HepG2 (cell line): ENCODE measurements at regions not wholly inside any gene's neighbourhood (a gene's known extent, or its start where the extent isn't known, plus 50 kb on each side); places are given as distances from the start of the nearest gene placed in this dataset.

Experiments used
- ATAC-seq: fragments of 200-7000 bp; cut with Tn5 transposase; 3 replicates; pipeline ENCODE4 v1.9.1; 2020; ENCODE audit warnings: mild to moderate bottlenecking, moderate library complexity
- BruUV-seq: library from RNA; stranded (reverse); fragments of 400-500 nt; replicated peaks from 2 replicates; lab custom pipeline; 2021; lab: Mats Ljungman, UMichigan
- CTCF ChIA-PET: fragments of 300-600 bp; formaldehyde crosslinking; extraction: SDS; loops from one replicate; lab custom pipeline; 2021; ENCODE audit warnings: low total read pairs, inconsistent platforms, low intra/inter-chr PET ratio; lab: Yijun Ruan, JAX
- POLR2A ChIA-PET: fragments of 350-600 bp; sonication (Branson Sonifier 250); formaldehyde crosslinking; loops from one replicate; lab custom pipeline; 2020; ENCODE audit warnings: antibody characterized with exemption, inconsistent platforms; lab: Yijun Ruan, JAX
- DNase-seq: peaks from one replicate; pipeline ENCODE4 v3.0.0-alpha.2; 2015; ENCODE audit warnings: low spot score
- FAIRE-seq: peaks from 3 replicates; lab custom pipeline; 2011; peaks lifted over from hg19 to GRCh38; lab: Jason Lieb, UNC
- H2AFZ ChIP-seq: one replicate; pipeline ENCODE4 v1.6.1; 2011; ENCODE audit warnings: low read length, inconsistent platforms
- H3K27ac ChIP-seq: fragments of 300-600 bp; 3 replicates; pipeline ENCODE4 v1.8.0; 2011; ENCODE audit warnings: mixed run types, mild to moderate bottlenecking, mixed read lengths, low read length, inconsistent platforms; ENCODE audit not compliant: insufficient read depth; ENCODE audit errors: extremely low read length
- H3K27me3 ChIP-seq, 2 experiments: fragments of 200-600 bp in 1 of 2; 2 replicates in 1 of 2; 3 replicates in 1 of 2; pipeline versions ENCODE4 v1.6.0 to v1.8.0; 2011; ENCODE audit warnings: low read length in 2 of 2, mild to moderate bottlenecking in 2 of 2, moderate library complexity in 2 of 2, inconsistent platforms in 1 of 2; ENCODE audit not compliant: insufficient read depth in 2 of 2, control insufficient read depth in 1 of 2
- H3K36me3 ChIP-seq, 2 experiments: fragments of 200-600 bp in 1 of 2; replicated peaks in 1 of 2; 2 replicates in 1 of 2; 3 replicates in 1 of 2; pipeline versions ENCODE4 v1.5.1 to v1.8.0; 2011; ENCODE audit warnings: low read length in 2 of 2, inconsistent platforms in 1 of 2; ENCODE audit not compliant: insufficient read depth in 2 of 2, control insufficient read depth in 1 of 2
- H3K4me1 ChIP-seq: 2 replicates; pipeline ENCODE4 v1.5.1; 2012; ENCODE audit warnings: low read length, inconsistent platforms; ENCODE audit not compliant: insufficient read depth
- H3K4me2 ChIP-seq: 2 replicates; pipeline ENCODE4 v1.6.0; 2011; ENCODE audit warnings: low read depth, low read length, inconsistent platforms
- H3K4me3 ChIP-seq, 3 experiments: fragments of 200-600 bp in 1 of 3; sonication (generic), shearing (Covaris generic) in 1 of 3; replicated peaks in 1 of 3; 2 replicates each; pipeline ENCODE4 v1.5.1; 2011 to 2016; ENCODE audit warnings: low read length in 3 of 3, inconsistent platforms in 2 of 3, low read depth in 2 of 3, mild to moderate bottlenecking in 2 of 3, control low read depth in 1 of 3, mixed read lengths in 1 of 3; ENCODE audit not compliant: insufficient read depth in 1 of 3
- H3K79me2 ChIP-seq: one replicate; pipeline ENCODE4 v1.6.1; 2011; ENCODE audit warnings: low read length, inconsistent platforms; ENCODE audit not compliant: insufficient read depth
- H3K9ac ChIP-seq: 2 replicates; pipeline ENCODE4 v1.6.0; 2011; ENCODE audit warnings: mild to moderate bottlenecking, low read depth, low read length, inconsistent platforms; ENCODE audit not compliant: insufficient read depth
- H3K9me3 ChIP-seq: 2 replicates; pipeline ENCODE4 v1.5.1; 2012; ENCODE audit warnings: mild to moderate bottlenecking, low read length
- H4K20me1 ChIP-seq: 2 replicates; pipeline ENCODE4 v1.6.0; 2011; ENCODE audit warnings: inconsistent platforms, mild to moderate bottlenecking, low read length, moderate library complexity; ENCODE audit not compliant: insufficient read depth
- ASH2L ChIP-seq: fragments of 300-600, 200-600 bp; sonication (generic); IDR thresholded peaks from 2 replicates; pipeline ENCODE4 v1.7.0; 2017; ENCODE audit warnings: low read depth, mild to moderate bottlenecking, moderate library complexity, mixed read lengths, low read length; ENCODE audit not compliant: insufficient read length
- CBX2 ChIP-seq, 2 experiments: fragments of 200-600 bp in 1 of 2; sonication (generic); formaldehyde crosslinking in 1 of 2; IDR thresholded peaks; 2 replicates each; pipeline versions ENCODE4 v1.7.0 to v1.8.1; 2018 to 2022; ENCODE audit warnings: low read depth in 2 of 2, low read length in 1 of 2, mild to moderate bottlenecking in 1 of 2, missing genetic modification reagents in 1 of 2
- IRF2 ChIP-seq: IDR thresholded peaks from 2 replicates; pipeline ENCODE4 v1.6.1; 2018; ENCODE audit warnings: missing genetic modification reagents, missing compliant biosample characterization
- NFE2L2 ChIP-seq: fragments of 150-350 bp; IDR thresholded peaks from 2 replicates; pipeline ENCODE4 v1.6.1; 2014; ENCODE audit warnings: low read length
- RBFOX2 ChIP-seq: fragments of 200-400 bp; formaldehyde crosslinking; IDR thresholded peaks from 2 replicates; pipeline ENCODE4 v1.6.1; 2017; ENCODE audit warnings: low read depth, mild to moderate bottlenecking, low read length
- SALL1 ChIP-seq: sonication (generic); formaldehyde crosslinking; IDR thresholded peaks from 2 replicates; pipeline ENCODE4 v1.8.0; 2022; ENCODE audit warnings: mild to moderate bottlenecking, missing genetic modification reagents
- WGBS: methylation state at CpG from one replicate; pipeline ENCODE4 v1.1.6; 2017; ENCODE audit warnings: low lambda C conversion rate; 5-methylcytosine and 5-hydroxymethylcytosine counted together
- in situ Hi-C: cut with HindIII; loops from 2 replicates; pipeline ENCODE4 v1.10.0; 2017; ENCODE audit warnings: low pct_unique_long_range_greater_than_20kb; ENCODE audit not compliant: extremely low pct_ligation_motif_present
- intact Hi-C: fragments of 100-400 bp; cut with micrococcal nuclease; formaldehyde crosslinking; loops from one replicate; pipeline ENCODE4 v1.10.0; 2022; ENCODE audit not compliant: unreplicated experiment
- TF ChIP-seq, protein P1 (sequence below): sonication (generic); formaldehyde crosslinking; conservative IDR thresholded peaks from 2 replicates; pipeline ENCODE4 v1.4.0; 2020; ENCODE audit warnings: missing genetic modification reagents
- TF ChIP-seq, protein P2 (sequence below): sonication (generic); formaldehyde crosslinking; IDR thresholded peaks from 2 replicates; pipeline ENCODE4 v1.4.0; 2020; ENCODE audit warnings: missing genetic modification reagents, borderline replicate concordance
- TF ChIP-seq, protein P3 (sequence below): sonication (generic); formaldehyde crosslinking; IDR thresholded peaks from 2 replicates; pipeline ENCODE4 v1.5.0; 2020; ENCODE audit warnings: missing genetic modification reagents

DNA sequence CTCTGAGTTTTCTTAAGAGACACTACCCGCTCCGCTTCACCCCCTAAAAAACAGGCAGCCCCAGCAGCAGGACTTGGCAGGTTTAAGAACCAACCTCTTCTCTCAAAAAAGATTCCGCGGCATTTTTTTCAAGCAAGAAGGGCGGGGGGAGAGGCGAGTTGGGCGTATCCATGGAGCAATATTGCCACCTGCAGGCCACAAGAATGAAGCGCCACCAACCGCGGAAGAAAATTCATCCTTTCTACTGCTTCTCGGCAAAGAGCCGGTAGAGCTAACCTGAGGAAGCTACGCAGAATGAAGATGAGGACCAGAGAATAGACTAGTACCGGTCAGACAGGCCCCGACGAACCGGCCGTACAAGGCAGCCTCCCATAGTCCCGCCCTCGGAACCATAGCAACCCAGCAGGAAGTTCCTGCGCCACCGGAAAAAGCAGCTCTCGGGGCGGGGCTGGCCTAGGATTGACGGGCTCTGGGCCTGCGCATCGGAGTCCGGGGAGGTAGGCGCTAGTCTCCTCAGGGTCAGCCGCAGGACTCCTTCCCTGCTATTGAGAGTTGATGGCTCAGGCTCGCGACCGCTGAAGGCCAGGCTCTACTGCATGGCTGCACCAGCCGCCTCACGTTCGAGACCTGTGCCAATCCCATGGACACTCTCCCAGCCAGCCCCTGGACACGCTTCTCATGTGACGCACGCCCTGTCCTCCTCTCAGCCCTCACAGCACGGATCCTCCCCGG, 76.9 kb downstream of the MAGED4 start:
- ChIA-PET POLR2A (interaction anchor here (0.6 kb wide), 1 partner anchor 821 kb away, joined by 3 read pairs; the partner anchor contains the start of gene TSPYL2), CTCF (no interaction called here)
- BruUV-seq, result no TSS peak
- in situ Hi-C loops, result no loop called here
- DNase-seq, result peak; percentile 63
- intact Hi-C loops, result no loop called here
- H3K4me2 ChIP-seq, result peak overlapping the region; percentile 72
- peaks cover 8% of the 10 kb centered on the region for H3K4me1 ChIP-seq
- H3K9ac ChIP-seq, result peak overlapping the region; percentile 52; the same call in 1 of the 2 replicates
- ATAC-seq, result peak; percentile 99
- no peaks in the 10 kb centered on the region for H3K27me3 ChIP-seq
- FAIRE-seq, result peak; percentile 85
- H3K4me3 ChIP-seq, result peak overlapping the region; percentile 64 to 73 (median 65); a peak in 5 of 6 replicates
- H3K9me3 ChIP-seq, result no peaks in the 10 kb centered on the region
- H3K36me3 ChIP-seq, result no peaks in the 10 kb centered on the region
- peak overlapping the region; percentile 35 for H3K27ac ChIP-seq
- WGBS, result 49% methylated on average over 14 of the region's 41 CpGs
- no peaks in the 10 kb centered on the region for H4K20me1 ChIP-seq
- H3K79me2 ChIP-seq, result no peaks in the 10 kb centered on the region
- no peak overlapping the region for H2AFZ ChIP-seq
- TF ChIP-seq ASH2L (peak; percentile 35), NFE2L2 (no peak), CBX2 (IDR thresholded peaks at IDR 0.05; ENCODE audit: low read depth, low read length) (no peak), CBX2 (CRISPR knock-in tag; IDR thresholded peaks at IDR 0.05; ENCODE audit: low read depth) (no peak), IRF2 (0 out of 2 replicates have a peak, but pooled peaks have one; percentile 12), SALL1 (CRISPR knock-in tag) (no peak), RBFOX2 (0 out of 2 replicates have a peak, but pooled peaks have one; percentile 36)
- TF ChIP-seq, protein P1, sequence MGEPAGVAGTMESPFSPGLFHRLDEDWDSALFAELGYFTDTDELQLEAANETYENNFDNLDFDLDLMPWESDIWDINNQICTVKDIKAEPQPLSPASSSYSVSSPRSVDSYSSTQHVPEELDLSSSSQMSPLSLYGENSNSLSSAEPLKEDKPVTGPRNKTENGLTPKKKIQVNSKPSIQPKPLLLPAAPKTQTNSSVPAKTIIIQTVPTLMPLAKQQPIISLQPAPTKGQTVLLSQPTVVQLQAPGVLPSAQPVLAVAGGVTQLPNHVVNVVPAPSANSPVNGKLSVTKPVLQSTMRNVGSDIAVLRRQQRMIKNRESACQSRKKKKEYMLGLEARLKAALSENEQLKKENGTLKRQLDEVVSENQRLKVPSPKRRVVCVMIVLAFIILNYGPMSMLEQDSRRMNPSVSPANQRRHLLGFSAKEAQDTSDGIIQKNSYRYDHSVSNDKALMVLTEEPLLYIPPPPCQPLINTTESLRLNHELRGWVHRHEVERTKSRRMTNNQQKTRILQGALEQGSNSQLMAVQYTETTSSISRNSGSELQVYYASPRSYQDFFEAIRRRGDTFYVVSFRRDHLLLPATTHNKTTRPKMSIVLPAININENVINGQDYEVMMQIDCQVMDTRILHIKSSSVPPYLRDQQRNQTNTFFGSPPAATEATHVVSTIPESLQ, result no peak
- TF ChIP-seq, protein P2, sequence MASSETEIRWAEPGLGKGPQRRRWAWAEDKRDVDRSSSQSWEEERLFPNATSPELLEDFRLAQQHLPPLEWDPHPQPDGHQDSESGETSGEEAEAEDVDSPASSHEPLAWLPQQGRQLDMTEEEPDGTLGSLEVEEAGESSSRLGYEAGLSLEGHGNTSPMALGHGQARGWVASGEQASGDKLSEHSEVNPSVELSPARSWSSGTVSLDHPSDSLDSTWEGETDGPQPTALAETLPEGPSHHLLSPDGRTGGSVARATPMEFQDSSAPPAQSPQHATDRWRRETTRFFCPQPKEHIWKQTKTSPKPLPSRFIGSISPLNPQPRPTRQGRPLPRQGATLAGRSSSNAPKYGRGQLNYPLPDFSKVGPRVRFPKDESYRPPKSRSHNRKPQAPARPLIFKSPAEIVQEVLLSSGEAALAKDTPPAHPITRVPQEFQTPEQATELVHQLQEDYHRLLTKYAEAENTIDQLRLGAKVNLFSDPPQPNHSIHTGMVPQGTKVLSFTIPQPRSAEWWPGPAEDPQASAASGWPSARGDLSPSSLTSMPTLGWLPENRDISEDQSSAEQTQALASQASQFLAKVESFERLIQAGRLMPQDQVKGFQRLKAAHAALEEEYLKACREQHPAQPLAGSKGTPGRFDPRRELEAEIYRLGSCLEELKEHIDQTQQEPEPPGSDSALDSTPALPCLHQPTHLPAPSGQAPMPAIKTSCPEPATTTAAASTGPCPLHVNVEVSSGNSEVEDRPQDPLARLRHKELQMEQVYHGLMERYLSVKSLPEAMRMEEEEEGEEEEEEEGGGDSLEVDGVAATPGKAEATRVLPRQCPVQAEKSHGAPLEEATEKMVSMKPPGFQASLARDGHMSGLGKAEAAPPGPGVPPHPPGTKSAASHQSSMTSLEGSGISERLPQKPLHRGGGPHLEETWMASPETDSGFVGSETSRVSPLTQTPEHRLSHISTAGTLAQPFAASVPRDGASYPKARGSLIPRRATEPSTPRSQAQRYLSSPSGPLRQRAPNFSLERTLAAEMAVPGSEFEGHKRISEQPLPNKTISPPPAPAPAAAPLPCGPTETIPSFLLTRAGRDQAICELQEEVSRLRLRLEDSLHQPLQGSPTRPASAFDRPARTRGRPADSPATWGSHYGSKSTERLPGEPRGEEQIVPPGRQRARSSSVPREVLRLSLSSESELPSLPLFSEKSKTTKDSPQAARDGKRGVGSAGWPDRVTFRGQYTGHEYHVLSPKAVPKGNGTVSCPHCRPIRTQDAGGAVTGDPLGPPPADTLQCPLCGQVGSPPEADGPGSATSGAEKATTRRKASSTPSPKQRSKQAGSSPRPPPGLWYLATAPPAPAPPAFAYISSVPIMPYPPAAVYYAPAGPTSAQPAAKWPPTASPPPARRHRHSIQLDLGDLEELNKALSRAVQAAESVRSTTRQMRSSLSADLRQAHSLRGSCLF (CRISPR knock-in tag), result no peak
- TF ChIP-seq, protein P3, sequence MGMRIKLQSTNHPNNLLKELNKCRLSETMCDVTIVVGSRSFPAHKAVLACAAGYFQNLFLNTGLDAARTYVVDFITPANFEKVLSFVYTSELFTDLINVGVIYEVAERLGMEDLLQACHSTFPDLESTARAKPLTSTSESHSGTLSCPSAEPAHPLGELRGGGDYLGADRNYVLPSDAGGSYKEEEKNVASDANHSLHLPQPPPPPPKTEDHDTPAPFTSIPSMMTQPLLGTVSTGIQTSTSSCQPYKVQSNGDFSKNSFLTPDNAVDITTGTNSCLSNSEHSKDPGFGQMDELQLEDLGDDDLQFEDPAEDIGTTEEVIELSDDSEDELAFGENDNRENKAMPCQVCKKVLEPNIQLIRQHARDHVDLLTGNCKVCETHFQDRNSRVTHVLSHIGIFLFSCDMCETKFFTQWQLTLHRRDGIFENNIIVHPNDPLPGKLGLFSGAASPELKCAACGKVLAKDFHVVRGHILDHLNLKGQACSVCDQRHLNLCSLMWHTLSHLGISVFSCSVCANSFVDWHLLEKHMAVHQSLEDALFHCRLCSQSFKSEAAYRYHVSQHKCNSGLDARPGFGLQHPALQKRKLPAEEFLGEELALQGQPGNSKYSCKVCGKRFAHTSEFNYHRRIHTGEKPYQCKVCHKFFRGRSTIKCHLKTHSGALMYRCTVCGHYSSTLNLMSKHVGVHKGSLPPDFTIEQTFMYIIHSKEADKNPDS (CRISPR knock-in tag), result no peak
